ENCODE measurements at regions not wholly inside any gene's neighbourhood (a gene's known extent, or its start where the extent isn't known, plus 50 kb on each side); places are given as distances from the start of the nearest gene placed in this dataset.

DNA sequence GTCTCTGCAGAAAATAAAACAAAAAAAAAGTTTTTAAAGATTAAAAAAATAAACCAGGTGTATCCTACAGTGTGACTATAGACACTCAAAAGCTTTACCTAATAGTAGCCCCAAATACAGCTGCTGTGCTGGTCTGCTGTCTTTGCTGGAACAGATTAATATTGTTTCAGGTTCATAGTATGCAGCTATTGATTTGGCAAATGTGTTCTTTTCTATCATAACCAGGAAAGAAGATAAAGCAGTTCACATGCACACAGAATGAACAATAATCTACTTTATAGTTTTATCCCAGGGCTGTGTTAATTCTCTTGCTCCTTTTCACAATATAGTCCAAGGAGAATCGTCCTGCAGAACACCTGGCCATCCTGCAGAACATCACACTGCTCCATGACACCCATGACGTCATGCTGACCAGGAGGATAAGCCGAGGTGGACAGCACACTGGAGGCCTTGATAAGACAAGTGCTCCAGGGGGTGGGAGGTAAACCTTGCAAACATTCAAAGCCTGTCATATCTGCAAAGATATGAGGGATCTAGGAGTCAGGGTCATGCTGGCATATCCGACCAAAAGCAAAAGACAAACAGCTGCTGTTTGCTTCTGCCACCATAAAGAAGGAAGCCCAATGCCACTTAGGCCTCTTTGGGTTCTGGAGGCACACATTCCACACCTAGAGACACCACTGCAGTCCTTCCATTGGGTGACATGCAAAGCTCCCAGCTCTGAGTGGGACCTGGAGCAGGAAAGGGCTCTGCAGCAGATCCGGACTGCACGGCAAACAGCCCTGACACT lies 86.1 kb upstream of the SLC2A1 start:
- DNase-seq, result peak in 1 of 10 donors; percentile 52
- intact Hi-C loops (cut with DNase I), result no loop called here

DNA sequence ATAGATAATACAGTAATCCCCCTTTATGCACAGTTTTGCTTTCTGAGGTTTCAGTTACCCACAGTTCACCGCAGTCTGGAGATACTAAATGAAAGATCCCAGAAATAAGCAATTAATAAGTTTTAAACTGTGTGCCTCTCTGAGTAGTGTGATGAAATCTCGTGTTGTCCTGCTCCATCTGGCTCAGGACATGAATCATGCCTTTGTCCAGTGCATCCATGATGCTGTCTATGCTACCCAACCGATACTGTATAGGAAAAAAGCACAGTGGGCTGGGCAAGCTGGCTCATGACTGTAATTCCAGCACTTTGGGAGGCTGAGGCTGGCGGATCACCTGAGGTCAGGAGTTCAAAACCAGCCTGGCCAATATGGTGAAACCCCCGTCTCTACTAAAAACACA lies 85.0 kb upstream of the SLC2A1 start:
- intact Hi-C loops (cut with DNase I), result no loop called here
- no peak for DNase-seq

DNA sequence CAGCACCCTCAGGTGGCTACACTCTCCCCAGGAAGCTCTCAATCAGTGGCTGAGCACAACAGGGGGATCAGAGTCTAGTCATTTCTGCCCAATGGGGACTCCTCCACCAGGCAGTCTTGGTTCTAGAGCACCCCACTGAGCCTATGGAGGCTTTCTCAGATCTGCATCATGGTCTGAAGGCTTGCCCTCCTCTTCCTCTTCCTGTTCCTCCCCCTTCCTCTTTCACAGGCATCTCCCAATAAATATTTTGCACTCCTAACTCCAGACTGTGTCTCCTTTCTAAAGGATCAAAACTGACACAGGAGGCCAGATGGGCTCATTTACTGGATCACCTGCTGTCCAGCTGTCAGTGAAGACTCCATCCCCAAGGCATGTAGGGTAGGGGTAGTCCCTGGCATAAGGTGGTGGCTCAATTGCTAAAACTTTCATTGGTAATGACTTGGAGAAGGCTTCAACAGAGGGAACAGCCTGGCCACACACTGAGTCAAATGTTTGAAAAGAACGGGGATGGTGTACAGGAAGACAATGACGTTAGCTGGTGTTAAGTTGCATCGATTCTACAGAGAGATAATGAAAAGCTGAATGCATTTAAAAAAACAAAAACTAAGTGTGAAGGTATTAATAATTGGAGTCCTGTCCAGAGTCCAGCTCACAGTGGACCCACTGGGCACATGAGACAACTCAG lies 84.2 kb upstream of the SLC2A1 start:
- DNase-seq, result no peak
- intact Hi-C loops (cut with DNase I), result no loop called here

DNA sequence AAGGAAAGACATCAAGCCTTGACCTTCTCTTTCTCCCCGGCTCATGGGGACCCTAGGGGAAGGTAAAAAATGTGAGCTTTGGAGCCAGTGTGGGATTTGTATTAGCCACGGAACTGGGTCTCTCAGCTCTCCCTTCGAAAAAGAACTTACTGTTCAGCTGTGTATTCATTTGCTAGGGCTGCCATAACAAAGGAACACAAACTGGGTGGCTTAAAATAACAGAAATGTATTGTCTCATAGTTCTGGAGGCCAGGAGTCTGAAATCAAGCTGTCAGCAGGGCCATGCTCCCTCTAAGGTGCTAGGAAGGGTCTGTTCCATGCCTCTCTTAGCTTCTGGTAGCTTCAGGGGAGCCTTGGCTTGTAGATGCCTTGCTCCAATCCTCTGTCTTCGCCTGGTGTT lies 83.5 kb upstream of the SLC2A1 start:
- no peak for DNase-seq
- intact Hi-C loops (cut with DNase I), result no loop called here

DNA sequence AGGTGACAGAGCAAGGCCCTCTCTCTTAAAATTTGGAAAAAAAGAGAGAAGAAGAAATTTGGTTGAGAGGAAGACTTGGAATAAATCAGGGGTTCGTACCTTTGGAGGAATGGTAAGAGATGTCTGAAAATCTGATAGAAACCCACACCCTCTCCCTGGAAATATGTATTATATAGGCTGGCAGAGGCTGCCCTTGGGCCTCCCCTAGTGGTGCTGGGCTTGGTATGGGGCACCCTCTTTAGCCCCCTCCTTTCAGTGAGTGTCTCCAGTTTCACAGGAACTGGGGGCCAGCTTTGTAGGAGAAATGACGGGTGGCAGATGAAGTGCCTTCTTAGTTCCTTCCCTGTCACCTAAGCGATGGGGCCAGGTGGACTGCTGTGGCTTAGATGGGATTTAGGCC lies 82.9 kb upstream of the SLC2A1 start:
- DNase-seq, result no peak
- intact Hi-C loops (cut with DNase I), result no loop called here

DNA sequence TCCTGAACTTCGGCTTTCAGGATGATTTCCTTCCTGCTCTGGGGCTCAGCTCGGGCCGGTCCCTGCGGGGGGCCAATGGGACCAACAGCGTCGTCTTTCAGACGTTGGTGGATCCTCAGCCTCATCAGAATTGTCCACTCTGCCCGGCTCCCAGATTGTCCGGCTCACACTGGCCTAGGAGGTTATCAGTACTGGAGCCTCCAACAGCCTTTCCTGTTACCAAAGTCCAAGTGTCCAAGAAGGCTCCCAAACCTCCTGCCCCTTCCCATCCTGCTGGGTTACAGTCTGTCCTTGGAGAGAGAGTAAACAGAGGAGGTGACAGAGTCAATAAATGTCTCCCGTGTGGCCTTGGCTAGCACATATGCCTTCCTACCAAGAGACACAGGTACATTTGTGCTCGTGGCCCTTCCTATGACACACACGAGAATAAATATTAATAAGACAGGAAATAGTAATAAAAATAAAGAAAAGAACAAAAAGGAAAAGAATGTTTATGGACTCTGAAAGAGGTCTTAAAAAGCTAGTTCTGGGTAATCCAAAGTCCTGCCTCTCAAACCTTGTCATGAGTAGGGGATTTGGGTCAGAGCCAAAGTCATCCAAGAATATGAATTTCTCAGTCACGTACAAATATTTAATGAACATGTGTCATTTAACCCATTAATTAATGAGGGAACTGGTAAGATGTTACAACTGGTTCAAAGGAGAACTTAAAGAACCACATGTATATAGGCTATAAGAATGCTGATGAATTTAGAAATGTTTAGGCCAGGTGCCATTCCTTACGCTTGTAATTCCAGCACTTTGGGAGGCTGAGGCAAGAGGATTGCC lies 80.8 kb upstream of the SLC2A1 start:
- intact Hi-C loops (cut with DNase I), result no loop called here
- DNase-seq, result no peak

DNA sequence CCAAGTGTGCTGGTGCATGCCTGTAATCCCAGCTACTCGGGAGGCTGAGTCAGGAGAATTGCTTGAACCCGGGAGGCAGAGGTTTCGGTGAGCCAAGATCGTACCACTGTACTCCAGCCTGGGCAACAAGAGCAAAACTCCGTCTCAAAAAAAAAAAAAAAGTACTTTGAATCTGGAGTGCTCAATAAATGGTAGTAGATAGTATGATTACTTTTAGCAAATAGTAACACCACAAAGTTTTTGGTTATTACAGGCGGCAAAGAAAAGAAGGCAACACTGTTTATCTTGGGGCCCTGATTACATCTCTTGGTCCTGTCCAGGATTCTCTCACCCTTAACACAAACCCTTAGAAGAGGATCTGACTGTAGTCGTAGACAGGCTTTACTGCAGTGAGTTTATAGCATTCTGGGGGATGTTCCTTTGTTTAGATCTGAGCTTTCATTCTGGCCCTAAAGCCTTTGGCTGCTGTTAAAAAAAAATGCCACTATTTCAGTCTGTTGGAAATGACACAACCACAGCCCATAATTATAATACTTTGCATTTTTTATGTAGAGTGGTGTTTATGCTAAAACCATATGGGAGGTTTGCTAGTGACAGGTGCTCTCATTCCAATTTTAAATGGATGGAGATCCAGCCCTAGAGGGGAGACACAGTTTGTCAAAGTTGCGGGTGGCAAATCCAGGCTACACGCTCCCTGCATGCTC lies 79.7 kb upstream of the SLC2A1 start:
- intact Hi-C loops (cut with DNase I), result no loop called here
- DNase-seq, result no peak

DNA sequence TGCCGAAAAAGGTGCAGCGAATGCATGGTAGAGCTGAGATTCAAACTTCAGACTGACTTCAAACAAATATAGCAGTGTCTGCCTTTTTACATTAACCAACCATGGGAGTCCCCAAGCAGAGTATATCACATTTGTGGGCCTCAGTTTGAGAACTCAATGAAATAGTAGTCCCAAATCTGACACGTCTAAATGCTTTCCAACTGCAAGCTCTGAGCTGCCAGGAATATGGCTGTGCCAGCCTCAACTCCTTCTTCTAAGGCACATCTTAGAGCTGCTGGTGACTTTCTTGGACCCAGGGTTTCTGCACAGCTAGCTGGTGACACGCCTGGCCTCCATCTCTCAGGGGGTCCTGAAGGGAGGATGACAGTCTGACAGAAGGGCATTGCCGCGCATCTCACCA lies 78.8 kb upstream of the SLC2A1 start:
- intact Hi-C loops (cut with DNase I), result no loop called here
- no peak for DNase-seq

DNA sequence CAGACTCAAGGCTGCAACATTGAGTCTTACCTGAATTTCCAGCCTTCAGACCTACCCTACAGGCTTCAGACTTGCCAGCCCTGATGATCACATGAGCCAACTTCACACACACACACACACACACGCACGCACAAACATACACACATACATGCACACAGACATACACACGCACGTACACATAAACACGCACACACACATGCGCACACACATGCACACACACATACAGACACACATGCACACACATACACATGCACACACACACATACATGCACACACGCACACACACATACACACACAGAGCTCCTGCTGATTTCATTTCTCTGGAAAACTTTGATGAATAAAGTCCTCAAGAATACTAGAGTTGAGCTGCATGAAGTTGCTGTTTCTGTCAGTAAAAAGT lies 78.3 kb upstream of the SLC2A1 start:
- DNase-seq, result no peak
- intact Hi-C loops (cut with DNase I), result no loop called here

DNA sequence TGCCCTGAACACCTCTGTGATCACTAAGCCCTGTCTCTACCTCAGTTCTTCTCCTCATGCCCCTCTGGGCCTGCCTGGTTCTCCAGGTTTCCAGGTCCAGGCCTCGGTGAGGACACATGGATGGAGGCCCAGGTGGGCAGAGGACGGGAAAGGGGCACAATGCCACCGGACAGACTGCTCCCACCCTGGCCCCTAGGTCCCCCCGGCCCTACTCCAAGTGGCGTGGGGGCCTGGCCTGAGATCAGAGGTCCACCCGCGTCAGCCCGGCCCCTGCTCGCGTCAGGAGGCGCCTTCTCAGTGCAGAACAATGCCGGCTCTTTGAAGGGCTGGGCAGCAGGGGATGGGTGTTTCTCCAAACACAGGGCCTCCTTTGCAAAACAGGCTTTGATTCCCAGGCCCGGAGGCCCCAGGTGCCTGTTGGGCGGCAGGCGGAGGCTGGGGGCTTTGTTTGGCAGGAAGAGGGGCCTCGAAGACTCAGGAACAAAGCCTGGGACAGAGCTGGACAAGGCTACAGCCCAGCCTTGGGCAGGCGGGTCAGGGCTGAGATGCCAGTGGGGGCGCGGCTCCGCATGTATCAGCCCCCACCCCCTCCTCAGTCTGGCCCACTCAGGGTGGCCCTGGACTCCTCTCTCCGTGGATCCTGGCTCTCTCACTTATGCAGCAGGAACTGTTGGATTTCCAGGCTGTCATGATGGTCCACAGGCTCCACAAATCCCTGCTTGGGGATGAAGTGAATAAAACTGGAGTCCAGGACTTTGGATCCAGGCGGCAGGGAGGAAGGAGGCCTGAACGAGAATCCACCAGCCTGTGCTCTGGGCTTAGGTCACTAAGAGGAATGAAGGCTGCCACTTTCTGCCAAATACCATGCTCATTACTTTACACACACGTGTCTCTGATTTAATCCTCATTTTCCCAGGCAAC lies 77.4 kb upstream of the SLC2A1 start:
- intact Hi-C loops (cut with DNase I), result no loop called here
- DNase-seq, result peak in 1 of 10 donors; percentile 80

DNA sequence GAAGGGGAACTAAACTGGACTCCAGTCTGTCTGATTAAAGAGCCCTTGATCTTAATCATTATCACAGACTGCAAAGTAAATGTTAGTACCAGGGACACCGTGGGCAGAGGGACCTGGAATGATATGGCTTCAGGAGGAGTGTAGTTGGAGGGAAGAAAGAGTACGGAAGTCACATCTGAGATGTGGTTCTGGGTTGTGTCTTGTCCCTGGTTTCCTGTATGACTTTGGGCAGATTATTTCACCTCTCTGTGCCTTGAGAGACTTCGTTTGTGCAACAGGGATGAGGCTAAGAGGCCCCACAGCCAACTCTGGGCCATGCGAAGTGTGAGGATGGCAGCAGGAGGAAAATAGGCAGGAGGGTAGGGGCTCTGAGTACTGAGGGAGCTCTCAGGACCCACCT lies 76.1 kb upstream of the SLC2A1 start:
- intact Hi-C loops (cut with DNase I), result no loop called here
- DNase-seq, result no peak

DNA sequence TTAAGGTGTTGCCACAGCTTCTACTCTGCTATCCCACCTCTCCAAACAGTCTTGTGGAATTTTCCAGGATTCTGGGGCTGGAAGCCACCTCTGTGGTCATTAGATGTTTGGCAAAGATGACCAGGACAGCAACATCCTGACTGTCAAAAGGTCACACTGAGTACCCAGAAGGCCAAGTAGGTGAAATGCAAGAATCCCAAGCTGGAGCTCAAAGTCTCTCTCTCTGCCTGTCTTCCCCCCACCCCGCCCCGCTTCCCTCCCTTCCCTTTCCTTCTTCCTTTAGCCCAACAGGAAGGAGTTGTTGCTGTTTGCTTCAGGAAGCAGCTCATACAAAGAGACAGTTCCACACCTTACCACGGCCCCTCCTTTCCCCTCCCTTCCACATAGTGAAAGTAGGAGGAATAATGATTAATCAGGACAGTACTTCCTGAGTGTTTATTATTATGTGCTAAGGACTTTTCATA lies 75.6 kb upstream of the SLC2A1 start:
- intact Hi-C loops (cut with DNase I), result no loop called here
- DNase-seq, result no peak

DNA sequence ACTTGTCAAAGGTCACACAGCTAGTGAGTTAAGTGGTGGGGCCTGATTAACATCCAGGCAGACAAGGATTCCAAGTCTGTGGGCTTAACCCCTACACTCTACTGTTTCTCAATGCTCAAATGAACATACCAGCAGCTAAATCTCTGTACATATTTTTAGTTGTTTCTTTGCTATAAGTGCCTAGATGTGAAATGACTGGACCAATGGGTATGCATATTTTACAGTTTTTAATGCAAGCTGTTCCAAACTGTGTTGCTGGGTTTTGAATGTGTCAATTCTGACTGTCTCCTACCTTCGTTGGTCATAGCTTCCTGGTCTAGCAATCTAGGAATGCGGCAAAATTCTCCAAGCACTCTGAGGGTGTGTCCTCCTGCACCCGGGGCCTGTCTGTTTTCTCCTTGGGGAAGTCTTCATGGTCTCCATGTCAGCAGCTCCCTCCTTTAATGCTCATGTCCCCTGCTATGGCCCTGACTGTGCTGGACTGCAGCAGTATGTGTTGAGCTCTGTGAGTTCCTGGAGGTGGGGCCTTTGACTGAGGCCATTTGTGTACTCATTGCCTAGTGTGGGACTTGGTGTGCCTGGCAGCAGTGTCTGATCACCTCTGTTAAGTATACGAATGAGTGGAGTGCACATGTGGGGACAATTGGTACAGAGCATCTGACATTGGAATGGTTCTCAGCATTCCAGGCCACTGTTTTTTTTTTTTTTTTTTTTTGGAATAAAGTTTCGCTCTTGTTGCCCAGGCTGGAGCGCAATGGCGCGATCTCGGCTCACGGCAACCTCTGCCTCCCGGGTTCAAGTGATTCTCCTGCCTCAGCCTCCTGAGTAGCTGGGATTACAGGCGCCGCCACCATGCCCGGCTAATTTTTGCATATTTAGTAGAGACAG lies 72.9 kb upstream of the SLC2A1 start:
- no peak for DNase-seq
- intact Hi-C loops (cut with DNase I), result no loop called here

DNA sequence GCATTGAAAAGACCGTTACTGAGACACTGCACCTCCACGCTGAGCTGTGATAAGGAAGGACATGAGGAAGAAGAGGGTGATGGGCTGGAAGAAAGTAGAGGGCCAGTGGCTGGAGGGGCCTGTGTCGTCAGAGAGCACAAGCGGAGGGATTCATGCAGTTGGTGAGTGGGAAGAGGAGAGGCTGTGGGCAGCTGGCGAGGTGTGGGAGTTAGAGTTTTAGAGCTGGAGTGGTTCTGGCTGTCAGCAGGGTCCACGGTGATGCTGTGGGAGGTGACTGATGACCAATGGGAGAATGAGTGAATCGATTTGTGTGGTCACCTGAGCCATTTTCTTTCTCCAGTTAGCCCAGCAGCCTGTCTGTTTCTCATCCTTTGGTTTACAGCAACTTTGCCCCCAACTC lies 66.2 kb upstream of the SLC2A1 start:
- intact Hi-C loops (cut with DNase I), result no loop called here
- DNase-seq, result no peak

DNA sequence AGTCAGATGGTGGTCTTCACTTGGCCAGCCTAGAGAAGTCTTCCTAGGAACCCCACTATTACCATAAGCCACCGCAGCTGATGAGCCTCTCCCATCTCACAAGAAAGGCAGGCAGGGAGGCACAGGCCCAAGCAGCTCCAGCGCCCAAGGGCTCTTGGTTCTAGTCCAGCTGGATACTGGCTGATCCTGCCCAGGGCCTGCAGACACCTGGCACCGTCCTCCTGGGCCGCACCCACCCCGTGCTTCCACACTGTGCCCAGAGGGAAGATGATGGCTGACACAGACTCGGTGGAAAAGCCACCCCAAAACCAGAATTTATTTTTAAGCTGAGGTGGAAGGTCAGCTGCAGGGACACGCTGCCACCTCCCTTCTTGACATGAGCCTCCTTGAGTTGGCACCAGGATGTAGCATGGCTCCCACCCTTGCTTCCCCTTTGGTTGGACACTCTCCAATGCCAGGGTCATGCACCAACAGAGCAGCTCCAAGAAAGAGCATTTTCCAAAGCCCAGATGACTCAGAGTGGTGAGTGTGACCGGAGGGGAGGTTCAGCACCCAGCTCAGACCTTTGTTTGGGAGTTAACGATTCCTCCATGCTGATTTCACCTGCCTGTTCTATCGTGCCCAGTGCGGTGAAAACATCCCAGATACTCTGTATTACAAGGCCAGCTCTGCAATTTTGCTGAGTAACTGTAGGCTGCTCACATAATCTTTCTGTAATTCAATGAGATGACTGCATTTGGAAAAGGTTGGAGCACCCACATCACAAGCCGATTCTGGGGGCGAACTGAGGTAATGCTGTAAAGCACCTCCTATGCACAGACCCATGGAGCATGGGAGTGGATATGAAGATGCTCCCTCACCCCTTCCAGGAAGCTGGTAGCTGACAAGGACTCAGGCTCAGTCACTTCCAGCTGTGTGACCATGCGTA lies 63.1 kb upstream of the SLC2A1 start:
- intact Hi-C loops (cut with DNase I), result no loop called here
- no peak for DNase-seq

DNA sequence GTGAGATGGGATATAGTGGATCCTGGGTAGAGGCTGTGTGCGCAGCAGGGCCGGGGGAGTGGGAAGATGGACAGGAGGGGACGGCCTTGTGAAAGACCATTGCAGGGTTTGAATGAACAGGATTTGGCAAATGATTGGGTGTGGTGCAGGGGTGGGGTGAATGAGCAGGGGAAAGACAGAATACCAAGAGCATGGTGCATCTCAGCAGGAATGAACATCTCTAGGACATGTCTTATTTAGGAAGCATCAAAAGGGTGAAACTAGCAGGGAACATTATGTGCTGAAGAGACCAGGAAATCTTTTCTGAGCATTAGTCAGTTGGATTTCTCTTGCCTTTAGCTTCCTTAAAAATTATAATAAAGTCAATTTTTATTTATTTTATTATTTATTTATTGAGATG lies 60.6 kb upstream of the SLC2A1 start:
- intact Hi-C loops (cut with DNase I), result no loop called here
- DNase-seq, result no peak

DNA sequence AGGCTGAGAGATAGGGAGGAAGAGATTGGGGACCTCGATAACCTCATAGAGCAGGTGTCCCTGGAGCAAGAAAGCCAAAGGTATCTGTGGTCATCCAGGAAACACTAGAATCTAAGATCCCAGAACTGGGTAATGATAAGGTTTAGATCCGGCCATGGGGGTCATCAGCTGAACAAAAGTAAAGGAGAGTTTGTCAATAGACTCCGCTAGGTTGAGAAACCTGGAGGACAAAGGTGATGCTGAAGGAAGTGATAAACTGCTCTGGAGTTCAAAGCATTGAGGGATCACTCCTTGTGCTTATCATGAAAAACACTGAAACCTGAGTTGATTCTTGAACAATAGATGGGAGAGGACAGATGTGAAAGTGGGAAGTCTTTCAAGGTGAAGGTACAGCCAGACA lies 59.5 kb upstream of the SLC2A1 start:
- DNase-seq, result no peak
- intact Hi-C loops (cut with DNase I), result no loop called here

DNA sequence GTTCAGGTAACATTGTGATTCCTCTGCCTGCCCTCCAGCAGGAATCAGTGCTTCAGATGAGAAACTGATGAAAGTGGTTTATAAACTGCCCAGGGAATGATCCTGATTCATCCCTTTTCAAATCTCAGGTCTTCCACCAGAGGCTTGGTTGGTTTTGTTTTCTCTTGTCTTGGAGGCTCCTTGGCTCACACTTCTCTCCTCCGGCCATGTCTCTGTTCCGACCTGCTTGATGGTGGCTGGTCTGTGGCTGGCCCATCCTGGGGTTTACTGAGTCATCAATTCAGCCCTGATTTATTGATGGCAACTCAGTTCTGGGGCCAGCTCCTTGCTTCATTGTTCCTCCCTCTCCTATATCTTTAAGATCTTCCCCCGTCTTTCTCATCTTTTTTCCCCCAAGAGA lies 56.6 kb upstream of the SLC2A1 start:
- intact Hi-C loops (cut with DNase I), result no loop called here
- DNase-seq, result no peak
